ENCODE measurements at regions not wholly inside any gene's neighbourhood (a gene's known extent, or its start where the extent isn't known, plus 50 kb on each side); places are given as distances from the start of the nearest gene placed in this dataset.

- DNase-seq (ENCODE audit: low spot score) (no peak), ATAC-seq (ENCODE audit: low FRiP score) (no peak)
- TF ChIP-seq, protein P1, sequence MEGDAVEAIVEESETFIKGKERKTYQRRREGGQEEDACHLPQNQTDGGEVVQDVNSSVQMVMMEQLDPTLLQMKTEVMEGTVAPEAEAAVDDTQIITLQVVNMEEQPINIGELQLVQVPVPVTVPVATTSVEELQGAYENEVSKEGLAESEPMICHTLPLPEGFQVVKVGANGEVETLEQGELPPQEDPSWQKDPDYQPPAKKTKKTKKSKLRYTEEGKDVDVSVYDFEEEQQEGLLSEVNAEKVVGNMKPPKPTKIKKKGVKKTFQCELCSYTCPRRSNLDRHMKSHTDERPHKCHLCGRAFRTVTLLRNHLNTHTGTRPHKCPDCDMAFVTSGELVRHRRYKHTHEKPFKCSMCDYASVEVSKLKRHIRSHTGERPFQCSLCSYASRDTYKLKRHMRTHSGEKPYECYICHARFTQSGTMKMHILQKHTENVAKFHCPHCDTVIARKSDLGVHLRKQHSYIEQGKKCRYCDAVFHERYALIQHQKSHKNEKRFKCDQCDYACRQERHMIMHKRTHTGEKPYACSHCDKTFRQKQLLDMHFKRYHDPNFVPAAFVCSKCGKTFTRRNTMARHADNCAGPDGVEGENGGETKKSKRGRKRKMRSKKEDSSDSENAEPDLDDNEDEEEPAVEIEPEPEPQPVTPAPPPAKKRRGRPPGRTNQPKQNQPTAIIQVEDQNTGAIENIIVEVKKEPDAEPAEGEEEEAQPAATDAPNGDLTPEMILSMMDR (IDR thresholded peaks at IDR 0.05), result no peak
These were observed 57.1 kb upstream of the MLN start for GRCh38 chr6:33860706-33861474.

DNA sequence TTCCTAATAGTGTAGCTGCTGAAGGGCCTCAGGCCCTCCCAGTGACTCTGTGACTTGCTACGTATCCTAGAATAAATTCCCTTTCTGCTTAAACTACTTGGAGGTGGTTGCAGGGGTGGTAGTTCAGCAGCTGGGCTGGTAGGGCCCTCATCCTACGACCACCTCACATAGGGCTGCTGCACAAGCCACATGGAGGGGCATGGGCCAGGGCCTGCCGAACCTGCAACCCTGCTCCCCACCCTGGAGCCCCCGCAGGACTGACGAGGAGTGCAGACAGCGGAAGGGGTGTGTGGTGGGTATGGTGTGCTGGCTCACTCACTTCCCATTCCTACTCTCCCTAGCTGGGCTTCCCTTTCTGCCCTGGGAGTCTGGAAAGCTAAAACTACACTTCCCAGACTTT, 56.2 kb upstream of the MLN start:
- no peak for DNase-seq (ENCODE audit: low spot score)
- TF ChIP-seq, protein P1 (IDR thresholded peaks at IDR 0.05), result no peak
- no peak for ATAC-seq (ENCODE audit: low FRiP score)

DNA sequence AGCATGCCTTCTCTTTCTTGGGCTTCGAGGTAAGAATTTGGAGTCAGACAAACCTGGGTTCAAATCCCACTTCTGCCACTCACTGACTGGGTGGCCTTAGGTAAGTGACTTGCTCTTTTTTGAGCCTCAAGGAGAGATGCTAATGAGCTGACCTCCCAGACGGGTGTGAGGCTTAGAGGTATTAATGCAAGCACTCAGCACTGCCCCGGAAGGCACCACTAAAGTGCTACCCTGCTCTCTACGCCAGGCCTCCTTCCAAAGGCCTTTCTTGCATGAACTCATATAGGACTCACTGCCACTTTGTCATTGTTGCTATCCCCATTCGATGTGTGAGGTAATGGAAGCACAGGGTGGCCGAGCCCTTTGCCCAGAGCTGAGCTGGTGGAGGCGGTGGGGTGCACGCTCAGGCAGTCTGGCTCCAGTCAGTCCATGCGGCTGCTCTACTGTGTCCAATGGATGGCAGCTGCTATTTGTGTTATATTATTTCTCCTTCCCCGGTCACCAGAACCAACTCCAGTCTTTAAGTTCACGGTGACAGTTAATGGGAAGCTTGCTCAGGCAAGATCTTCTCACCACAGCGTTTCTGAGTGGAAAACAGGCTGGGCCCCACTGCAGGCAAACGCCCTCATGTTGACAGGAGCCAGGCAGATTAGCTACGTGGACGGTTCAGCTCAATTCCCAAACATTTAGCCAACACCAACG, 55.2 kb upstream of the MLN start:
- ATAC-seq (ENCODE audit: low FRiP score) (no peak), DNase-seq (ENCODE audit: low spot score) (no peak)
- TF ChIP-seq, protein P1 (IDR thresholded peaks at IDR 0.05), result no peak

GRCh38 chr6:33857932-33858475, 54.2 kb upstream of the MLN start:
- peak; percentile 65 for ATAC-seq (ENCODE audit: low FRiP score)
- no peak for DNase-seq (ENCODE audit: low spot score)
- TF ChIP-seq, protein P1 (IDR thresholded peaks at IDR 0.05), result no peak

- DNase-seq (ENCODE audit: low spot score) (no peak), ATAC-seq (ENCODE audit: low FRiP score) (peak; percentile 50)
- TF ChIP-seq, protein P1 (IDR thresholded peaks at IDR 0.05), result no peak
These were observed 53.5 kb upstream of the MLN start for GRCh38 chr6:33857093-33857931.

DNA sequence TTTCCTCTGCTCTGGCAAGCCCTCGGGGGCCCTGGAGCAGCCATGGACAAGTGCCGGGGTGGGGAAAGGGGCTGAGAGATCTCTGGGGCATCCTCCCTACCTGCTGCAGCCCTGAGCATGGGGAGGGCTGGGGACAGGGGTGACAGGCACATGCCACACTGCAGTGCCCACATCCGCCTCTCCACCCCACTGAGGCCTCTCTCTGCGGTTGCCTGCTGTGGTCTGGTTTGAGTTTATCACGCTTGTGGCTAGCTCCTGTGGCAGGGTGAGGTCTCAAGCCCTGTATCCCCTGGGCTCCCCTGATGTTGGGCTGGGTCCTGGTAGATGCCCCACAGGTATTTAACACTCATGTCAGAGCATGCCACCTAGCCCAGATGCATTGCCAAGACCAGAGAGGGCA, 52.9 kb upstream of the MLN start:
- TF ChIP-seq, protein P1 (IDR thresholded peaks at IDR 0.05), result no peak
- ATAC-seq (ENCODE audit: low FRiP score), result no peak

More for the DNA sequence above, 52.9 kb upstream of the MLN start:
- DNase-seq (ENCODE audit: low spot score), result no peak
